ENCODE measurements at regions not wholly inside any gene's neighbourhood (a gene's known extent, or its start where the extent isn't known, plus 50 kb on each side); places are given as distances from the start of the nearest gene placed in this dataset.

GRCh38 chr4:43781125-43781524 is 667.5 kb downstream of the KCTD8 start:
- DNase-seq, result no peak
- intact Hi-C loops (cut with DNase I, micrococcal nuclease), result no loop called here

GRCh38 chr4:43782391-43782790 is 666.2 kb downstream of the KCTD8 start:
- ATAC-seq (no peak), DNase-seq (no peak)
- H3K4me1 Mint-ChIP-seq, result no peaks in the 10 kb centered on the region
- H3K4me3 Mint-ChIP-seq, result no peak overlapping the region
- no peak overlapping the region for H3K27ac Mint-ChIP-seq
- intact Hi-C loops (cut with DNase I, micrococcal nuclease), result no loop called here
- H3K9me3 Mint-ChIP-seq (ENCODE audit: low read depth), result peaks cover 13% of the 10 kb centered on the region
- POLR2A ChIA-PET, result no interaction called here
- H3K27me3 Mint-ChIP-seq, result no peaks in the 10 kb centered on the region
- no peaks in the 10 kb centered on the region for H3K36me3 Mint-ChIP-seq (ENCODE audit: low read depth)
- CTCF ChIA-PET, result no interaction called here

More at GRCh38 chr4:43781125-43781524, 667.5 kb downstream of the KCTD8 start:
- Mint-ChIP-seq H3K27ac (no peak overlapping the region), H3K4me1 (no peaks in the 10 kb centered on the region), H3K9me3 (ENCODE audit: low read depth) (peaks cover 8% of the 10 kb centered on the region), H3K36me3 (ENCODE audit: low read depth) (no peaks in the 10 kb centered on the region), H3K4me3 (no peak overlapping the region), H3K27me3 (no peaks in the 10 kb centered on the region)
- ChIA-PET CTCF (no interaction called here), POLR2A (no interaction called here)
- ATAC-seq, result no peak

GRCh38 chr4:43816116-43816515 is 632.5 kb downstream of the KCTD8 start:
- Mint-ChIP-seq H3K36me3 (ENCODE audit: low read depth) (no peaks in the 10 kb centered on the region), H3K4me1 (no peaks in the 10 kb centered on the region), H3K4me3 (no peak overlapping the region), H3K27ac (no peak overlapping the region), H3K9me3 (ENCODE audit: low read depth) (peaks cover 12% of the 10 kb centered on the region), H3K27me3 (no peaks in the 10 kb centered on the region)
- ATAC-seq (no peak), DNase-seq (no peak)
- POLR2A ChIA-PET, result no interaction called here
- CTCF ChIA-PET, result no interaction called here
- intact Hi-C loops (cut with DNase I, micrococcal nuclease), result no loop called here

- H3K36me3 Mint-ChIP-seq (ENCODE audit: low read depth), result no peaks in the 10 kb centered on the region
- peaks cover 18% of the 10 kb centered on the region for H3K9me3 Mint-ChIP-seq (ENCODE audit: low read depth)
- intact Hi-C loops (cut with DNase I, micrococcal nuclease), result no loop called here
- H3K4me1 Mint-ChIP-seq, result no peaks in the 10 kb centered on the region
- H3K27ac Mint-ChIP-seq, result no peak overlapping the region
- DNase-seq (no peak), ATAC-seq (no peak)
- CTCF ChIA-PET, result no interaction called here
- POLR2A ChIA-PET, result no interaction called here
- no peak overlapping the region for H3K4me3 Mint-ChIP-seq
- no peaks in the 10 kb centered on the region for H3K27me3 Mint-ChIP-seq
These were observed 626.0 kb downstream of the KCTD8 start for GRCh38 chr4:43822621-43823020.

- Mint-ChIP-seq H3K4me1 (no peaks in the 10 kb centered on the region), H3K27ac (no peak overlapping the region), H3K4me3 (no peak overlapping the region), H3K36me3 (ENCODE audit: low read depth) (no peaks in the 10 kb centered on the region), H3K27me3 (no peaks in the 10 kb centered on the region), H3K9me3 (ENCODE audit: low read depth) (peaks cover 8% of the 10 kb centered on the region)
- DNase-seq (no peak), ATAC-seq (no peak)
- intact Hi-C loops (cut with DNase I, micrococcal nuclease), result no loop called here
- ChIA-PET POLR2A (no interaction called here), CTCF (no interaction called here)
These were observed 612.7 kb downstream of the KCTD8 start for GRCh38 chr4:43835869-43836268.

- H3K27me3 Mint-ChIP-seq, result no peaks in the 10 kb centered on the region
- intact Hi-C loops (cut with DNase I, micrococcal nuclease), result no loop called here
- no peaks in the 10 kb centered on the region for H3K4me1 Mint-ChIP-seq
- H3K27ac Mint-ChIP-seq, result no peak overlapping the region
- DNase-seq, result no peak
- peaks cover 4% of the 10 kb centered on the region for H3K9me3 Mint-ChIP-seq (ENCODE audit: low read depth)
- ATAC-seq, result no peak
- POLR2A ChIA-PET, result no interaction called here
- CTCF ChIA-PET, result interaction anchor here (0.5 kb wide), 1 partner anchor 589 kb away, joined by 3 read pairs; no protein-coding TSS in a partner anchor
- no peaks in the 10 kb centered on the region for H3K36me3 Mint-ChIP-seq (ENCODE audit: low read depth)
- H3K4me3 Mint-ChIP-seq, result no peak overlapping the region
These were observed 611.4 kb downstream of the KCTD8 start for GRCh38 chr4:43837171-43837570.

GRCh38 chr4:43837604-43838003 is 611.0 kb downstream of the KCTD8 start:
- intact Hi-C loops (cut with DNase I, micrococcal nuclease), result no loop called here
- no peaks in the 10 kb centered on the region for H3K36me3 Mint-ChIP-seq (ENCODE audit: low read depth)
- DNase-seq, result no peak
- H3K9me3 Mint-ChIP-seq (ENCODE audit: low read depth), result peaks cover 4% of the 10 kb centered on the region
- ATAC-seq, result no peak
- H3K4me3 Mint-ChIP-seq, result no peak overlapping the region
- no peaks in the 10 kb centered on the region for H3K27me3 Mint-ChIP-seq
- H3K27ac Mint-ChIP-seq, result no peak overlapping the region
- CTCF ChIA-PET, result no interaction called here
- POLR2A ChIA-PET, result no interaction called here
- H3K4me1 Mint-ChIP-seq, result no peaks in the 10 kb centered on the region

GRCh38 chr4:43842594-43842993 is 606.0 kb downstream of the KCTD8 start:
- Mint-ChIP-seq H3K27me3 (no peaks in the 10 kb centered on the region), H3K4me3 (no peak overlapping the region), H3K9me3 (ENCODE audit: low read depth) (peaks cover 4% of the 10 kb centered on the region), H3K36me3 (ENCODE audit: low read depth) (no peaks in the 10 kb centered on the region), H3K4me1 (no peaks in the 10 kb centered on the region), H3K27ac (no peak overlapping the region)
- DNase-seq, result no peak
- ChIA-PET CTCF (no interaction called here), POLR2A (no interaction called here)
- ATAC-seq, result no peak
- intact Hi-C loops (cut with DNase I, micrococcal nuclease), result no loop called here

- ATAC-seq, result no peak
- Mint-ChIP-seq H3K9me3 (ENCODE audit: low read depth) (peaks cover 2% of the 10 kb centered on the region), H3K27me3 (no peaks in the 10 kb centered on the region), H3K36me3 (ENCODE audit: low read depth) (no peaks in the 10 kb centered on the region), H3K4me3 (no peak overlapping the region), H3K4me1 (no peaks in the 10 kb centered on the region), H3K27ac (no peak overlapping the region)
- CTCF ChIA-PET, result no interaction called here
- DNase-seq, result no peak
- intact Hi-C loops (cut with DNase I, micrococcal nuclease), result no loop called here
- POLR2A ChIA-PET, result no interaction called here
These were observed 605.1 kb downstream of the KCTD8 start for GRCh38 chr4:43843501-43843900.

GRCh38 chr4:43846111-43846587 is 602.5 kb downstream of the KCTD8 start:
- H3K36me3 Mint-ChIP-seq (ENCODE audit: low read depth), result no peaks in the 10 kb centered on the region
- H3K27ac Mint-ChIP-seq, result no peak overlapping the region
- intact Hi-C loops (cut with DNase I, micrococcal nuclease), result no loop called here
- peaks cover 2% of the 10 kb centered on the region for H3K9me3 Mint-ChIP-seq (ENCODE audit: low read depth)
- no peak overlapping the region for H3K4me3 Mint-ChIP-seq
- no peaks in the 10 kb centered on the region for H3K4me1 Mint-ChIP-seq
- no peak for ATAC-seq
- H3K27me3 Mint-ChIP-seq, result no peaks in the 10 kb centered on the region
- ChIA-PET POLR2A (no interaction called here), CTCF (no interaction called here)
- DNase-seq, result no peak

- no peak overlapping the region for H3K27ac Mint-ChIP-seq
- CTCF ChIA-PET, result no interaction called here
- DNase-seq (no peak), ATAC-seq (no peak)
- no peak overlapping the region for H3K4me3 Mint-ChIP-seq
- intact Hi-C loops (cut with DNase I, micrococcal nuclease), result no loop called here
- POLR2A ChIA-PET, result no interaction called here
- H3K9me3 Mint-ChIP-seq (ENCODE audit: low read depth), result peaks cover 10% of the 10 kb centered on the region
- no peaks in the 10 kb centered on the region for H3K4me1 Mint-ChIP-seq
- H3K27me3 Mint-ChIP-seq, result no peaks in the 10 kb centered on the region
- H3K36me3 Mint-ChIP-seq (ENCODE audit: low read depth), result no peaks in the 10 kb centered on the region
These were observed 594.9 kb downstream of the KCTD8 start for GRCh38 chr4:43853565-43854264.

- Mint-ChIP-seq H3K27ac (no peak overlapping the region), H3K9me3 (ENCODE audit: low read depth) (peaks cover 10% of the 10 kb centered on the region), H3K4me3 (no peak overlapping the region), H3K27me3 (no peaks in the 10 kb centered on the region), H3K36me3 (ENCODE audit: low read depth) (no peaks in the 10 kb centered on the region), H3K4me1 (no peaks in the 10 kb centered on the region)
- ChIA-PET CTCF (no interaction called here), POLR2A (no interaction called here)
- intact Hi-C loops (cut with DNase I, micrococcal nuclease), result no loop called here
- DNase-seq (no peak), ATAC-seq (no peak)
These were observed 593.3 kb downstream of the KCTD8 start for GRCh38 chr4:43855283-43855682.

All from activated CD4-positive, alpha-beta T cell treated with anti-CD3 and anti-CD28 coated beads for 36 hours (primary cell).